ENCODE measurements at regions not wholly inside any gene's neighbourhood (a gene's known extent, or its start where the extent isn't known, plus 50 kb on each side); places are given as distances from the start of the nearest gene placed in this dataset.

DNA sequence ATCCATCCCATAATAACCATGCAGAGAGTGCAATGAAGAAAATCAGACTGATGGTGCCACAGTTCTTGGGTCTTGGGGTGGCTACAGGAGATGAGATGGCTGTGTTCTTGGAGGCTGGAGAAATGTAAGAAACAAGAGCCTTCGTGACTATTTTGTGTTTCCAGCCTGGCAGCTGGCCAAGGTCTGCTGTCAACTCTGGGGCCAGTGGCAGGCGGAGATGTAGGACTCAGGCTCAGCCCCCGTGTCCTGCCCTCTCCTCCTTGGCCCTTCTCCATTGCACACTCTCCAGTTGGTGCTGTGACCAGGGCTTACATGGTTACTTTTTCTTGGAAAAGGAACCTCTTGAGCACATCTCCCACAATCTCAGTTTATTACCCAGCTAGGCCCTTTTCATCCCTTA, 235.4 kb downstream of the DMRT2 start:
- TF ChIP-seq, protein P1, sequence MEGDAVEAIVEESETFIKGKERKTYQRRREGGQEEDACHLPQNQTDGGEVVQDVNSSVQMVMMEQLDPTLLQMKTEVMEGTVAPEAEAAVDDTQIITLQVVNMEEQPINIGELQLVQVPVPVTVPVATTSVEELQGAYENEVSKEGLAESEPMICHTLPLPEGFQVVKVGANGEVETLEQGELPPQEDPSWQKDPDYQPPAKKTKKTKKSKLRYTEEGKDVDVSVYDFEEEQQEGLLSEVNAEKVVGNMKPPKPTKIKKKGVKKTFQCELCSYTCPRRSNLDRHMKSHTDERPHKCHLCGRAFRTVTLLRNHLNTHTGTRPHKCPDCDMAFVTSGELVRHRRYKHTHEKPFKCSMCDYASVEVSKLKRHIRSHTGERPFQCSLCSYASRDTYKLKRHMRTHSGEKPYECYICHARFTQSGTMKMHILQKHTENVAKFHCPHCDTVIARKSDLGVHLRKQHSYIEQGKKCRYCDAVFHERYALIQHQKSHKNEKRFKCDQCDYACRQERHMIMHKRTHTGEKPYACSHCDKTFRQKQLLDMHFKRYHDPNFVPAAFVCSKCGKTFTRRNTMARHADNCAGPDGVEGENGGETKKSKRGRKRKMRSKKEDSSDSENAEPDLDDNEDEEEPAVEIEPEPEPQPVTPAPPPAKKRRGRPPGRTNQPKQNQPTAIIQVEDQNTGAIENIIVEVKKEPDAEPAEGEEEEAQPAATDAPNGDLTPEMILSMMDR (IDR thresholded peaks at IDR 0.05; ENCODE audit: control insufficient read depth, extremely low read depth, insufficient read depth), result no peak
- no peak for DNase-seq (ENCODE audit: low read depth)
- H3K4me3 ChIP-seq (ENCODE audit: low read depth, low read length), result no peak overlapping the region

- TF ChIP-seq, protein P1 (IDR thresholded peaks at IDR 0.05; ENCODE audit: control insufficient read depth, extremely low read depth, insufficient read depth), result no peak
- H3K4me3 ChIP-seq (ENCODE audit: low read depth, low read length), result no peak overlapping the region
- DNase-seq (ENCODE audit: low read depth), result no peak
Observed at GRCh38 chr9:1292384-1292783, 242.2 kb downstream of the DMRT2 start.

DNA sequence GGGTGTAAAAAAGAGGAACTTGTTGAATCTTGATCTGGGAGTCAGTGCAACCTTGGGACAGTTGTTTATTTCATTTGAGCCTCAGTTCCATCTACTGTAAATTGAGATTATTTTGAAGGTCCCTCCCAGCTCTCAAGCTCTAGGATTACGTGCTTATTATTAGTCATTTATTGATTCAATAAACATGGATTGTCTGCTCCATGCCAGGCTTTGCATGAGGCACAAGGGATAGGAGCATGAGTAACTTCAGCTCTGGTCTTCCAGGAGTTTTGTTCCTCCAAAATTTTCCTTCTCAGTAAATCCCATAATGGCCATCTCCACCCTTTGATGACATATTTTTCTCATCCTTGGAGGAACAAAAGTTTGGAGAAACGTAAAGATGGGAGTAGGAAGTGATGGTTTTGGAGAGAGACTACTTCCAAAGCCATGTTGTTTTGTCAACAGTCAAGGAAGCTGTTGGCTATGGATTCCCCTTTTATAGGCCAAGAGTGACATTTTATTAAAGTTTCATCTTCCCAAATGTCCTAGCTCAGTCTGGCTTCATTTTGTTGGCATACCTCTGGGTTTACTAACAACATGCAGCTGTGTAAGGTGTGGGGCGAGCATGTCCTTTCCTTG, 244.6 kb downstream of the DMRT2 start:
- DNase-seq (ENCODE audit: low read depth), result no peak
- H3K4me3 ChIP-seq (ENCODE audit: low read depth, low read length), result no peak overlapping the region
- TF ChIP-seq, protein P1 (IDR thresholded peaks at IDR 0.05; ENCODE audit: control insufficient read depth, extremely low read depth, insufficient read depth), result no peak

- TF ChIP-seq, protein P1 (IDR thresholded peaks at IDR 0.05; ENCODE audit: control insufficient read depth, extremely low read depth, insufficient read depth), result no peak
- DNase-seq (ENCODE audit: low read depth), result no peak
- no peak overlapping the region for H3K4me3 ChIP-seq (ENCODE audit: low read depth, low read length)
Observed at GRCh38 chr9:1296331-1296730, 246.2 kb downstream of the DMRT2 start.

DNA sequence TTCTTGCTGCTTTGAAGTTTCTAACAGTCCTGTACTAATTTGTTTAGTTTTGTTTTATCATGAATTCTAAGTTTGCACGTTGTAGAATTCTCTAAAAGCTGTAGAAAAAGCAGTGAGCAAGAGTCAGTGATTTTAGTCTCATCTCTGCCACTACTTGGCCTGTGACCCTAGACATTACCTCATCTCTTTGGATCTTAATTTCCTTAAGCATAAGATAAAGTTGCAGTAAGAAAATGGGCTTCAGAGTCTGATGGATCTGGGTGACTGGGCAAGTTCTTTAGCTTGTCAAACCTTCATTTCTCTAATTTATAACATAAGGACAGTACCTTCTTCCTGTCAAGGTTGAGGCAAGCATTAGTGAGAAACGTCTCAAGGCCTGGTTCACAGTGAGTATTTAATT, 247.9 kb downstream of the DMRT2 start:
- TF ChIP-seq, protein P1 (IDR thresholded peaks at IDR 0.05; ENCODE audit: control insufficient read depth, extremely low read depth, insufficient read depth), result no peak
- H3K4me3 ChIP-seq (ENCODE audit: low read depth, low read length), result no peak overlapping the region
- no peak for DNase-seq (ENCODE audit: low read depth)

- no peak overlapping the region for H3K4me3 ChIP-seq (ENCODE audit: low read depth, low read length)
- no peak for DNase-seq (ENCODE audit: low read depth)
- TF ChIP-seq, protein P1 (IDR thresholded peaks at IDR 0.05; ENCODE audit: control insufficient read depth, extremely low read depth, insufficient read depth), result no peak
Observed at GRCh38 chr9:1300941-1301340, 250.8 kb downstream of the DMRT2 start.

GRCh38 chr9:1303932-1304331, 253.8 kb downstream of the DMRT2 start:
- no peak for DNase-seq (ENCODE audit: low read depth)
- no peak overlapping the region for H3K4me3 ChIP-seq (ENCODE audit: low read depth, low read length)
- TF ChIP-seq, protein P1 (IDR thresholded peaks at IDR 0.05; ENCODE audit: control insufficient read depth, extremely low read depth, insufficient read depth), result no peak
